PC-9 (cell line): ENCODE measurements at regions not wholly inside any gene's neighbourhood (a gene's known extent, or its start where the extent isn't known, plus 50 kb on each side); places are given as distances from the start of the nearest gene placed in this dataset.

Experiments
- BruUV-seq: library from RNA; stranded (reverse); fragments of 400-500 nt; replicated peaks from 2 replicates; lab custom pipeline; 2021; lab: Mats Ljungman, UMichigan
- CTCF ChIA-PET: fragments of 300-600 bp; sonication (Branson Sonifier 250); formaldehyde crosslinking; loops from one replicate; lab custom pipeline; 2022; ENCODE audit warnings: antibody characterized with exemption; lab: Charles Lee
- POLR2A ChIA-PET: fragments of 300-600 bp; sonication (Branson Sonifier 250); formaldehyde crosslinking; loops from one replicate; lab custom pipeline; 2022; ENCODE audit warnings: antibody characterized with exemption; ENCODE audit not compliant: unreplicated experiment; lab: Charles Lee
- DNase-seq, 2 experiments: peaks; one replicate each; pipeline versions ENCODE4 v3.0.0 to v3.0.0-alpha.2; 2015 to 2022; ENCODE audit warnings: mixed read lengths in 1 of 2
- H2AFZ ChIP-seq: fragments of 200-600 bp; sonication (generic); 2 replicates; pipeline ENCODE4 v1.8.1; 2017; ENCODE audit warnings: antibody characterized with exemption
- H3F3A ChIP-seq: fragments of 200-600 bp; sonication (generic); 2 replicates; pipeline ENCODE4 v1.8.1; 2017; ENCODE audit warnings: antibody characterized with exemption, mild to moderate bottlenecking, low read depth; ENCODE audit not compliant: insufficient read depth
- H3K27ac ChIP-seq: fragments of 200-600 bp; sonication (generic); 2 replicates; pipeline ENCODE4 v1.6.1; 2016; ENCODE audit warnings: mixed run types
- H3K27me3 ChIP-seq: fragments of 200-600 bp; sonication (generic); 2 replicates; pipeline ENCODE4 v1.6.1; 2016; ENCODE audit warnings: low read depth, mixed run types; ENCODE audit not compliant: insufficient read depth
- H3K36me3 ChIP-seq: fragments of 200-600 bp; sonication (generic); 2 replicates; pipeline ENCODE4 v1.6.1; 2016; ENCODE audit warnings: low read depth, mixed run types
- H3K4me1 ChIP-seq: fragments of 200-600 bp; sonication (generic); replicated peaks from 2 replicates; pipeline ENCODE4 v1.6.1; 2016; ENCODE audit warnings: mixed run types; ENCODE audit not compliant: insufficient read depth
- H3K4me2 ChIP-seq: fragments of 200-600 bp; sonication (generic); 2 replicates; pipeline ENCODE4 v1.6.1; 2017; ENCODE audit warnings: mixed run types
- H3K4me3 ChIP-seq: fragments of 200-600 bp; sonication (generic); 2 replicates; pipeline ENCODE4 v1.6.1; 2016; ENCODE audit warnings: mixed run types
- H3K79me2 ChIP-seq: fragments of 200-600 bp; sonication (generic); 2 replicates; pipeline ENCODE4 v1.6.1; 2017; ENCODE audit warnings: low read depth, mixed run types
- H3K9me2 ChIP-seq: fragments of 200-600 bp; sonication (generic); 2 replicates; pipeline ENCODE4 v1.8.1; 2017; ENCODE audit warnings: mild to moderate bottlenecking; ENCODE audit not compliant: insufficient read depth
- H3K9me3 ChIP-seq: fragments of 200-600 bp; sonication (generic); 2 replicates; pipeline ENCODE4 v1.8.1; 2016; ENCODE audit warnings: low read depth; ENCODE audit not compliant: insufficient read depth
- H4K20me1 ChIP-seq: fragments of 200-600 bp; sonication (generic); 2 replicates; pipeline ENCODE4 v1.8.1; 2017; ENCODE audit not compliant: insufficient read depth
- CTCF ChIP-seq: fragments of 200-600 bp; sonication (generic); conservative IDR thresholded peaks from 2 replicates; pipeline ENCODE4 v1.6.1; 2017; ENCODE audit warnings: mixed run types, antibody characterized with exemption, mild to moderate bottlenecking, moderate library complexity
- EZH2 ChIP-seq: fragments of 200-600 bp; sonication (generic); IDR thresholded peaks from 2 replicates; pipeline ENCODE4 v1.8.0; 2017; ENCODE audit warnings: antibody characterized with exemption, low read depth
- intact Hi-C: fragments of 100-400 bp; cut with micrococcal nuclease; formaldehyde crosslinking; loops from one replicate; pipeline ENCODE4 v1.10.0; 2022; ENCODE audit not compliant: unreplicated experiment

GRCh38 chr18:22773944-22774343, 159.2 kb upstream of the RBBP8 start:
- no peak for DNase-seq
- H3K4me1 ChIP-seq, result no peaks in the 10 kb centered on the region
- no peak overlapping the region for H2AFZ ChIP-seq
- no peak overlapping the region for H3K4me3 ChIP-seq
- no peaks in the 10 kb centered on the region for H3K9me2 ChIP-seq
- H3K36me3 ChIP-seq, result no peaks in the 10 kb centered on the region
- no peaks in the 10 kb centered on the region for H3K27me3 ChIP-seq
- H3F3A ChIP-seq, result no peaks in the 10 kb centered on the region
- TF ChIP-seq CTCF (no peak), EZH2 (no peak)
- ChIA-PET POLR2A (no interaction called here), CTCF (no interaction called here)
- no TSS peak for BruUV-seq
- H3K4me2 ChIP-seq, result no peak overlapping the region
- no peaks in the 10 kb centered on the region for H3K9me3 ChIP-seq
- no peaks in the 10 kb centered on the region for H4K20me1 ChIP-seq
- H3K79me2 ChIP-seq, result no peaks in the 10 kb centered on the region
- no peak overlapping the region for H3K27ac ChIP-seq
- intact Hi-C loops, result no loop called here

GRCh38 chr18:22778996-22779395, 154.1 kb upstream of the RBBP8 start:
- CTCF ChIA-PET, result no interaction called here
- no TSS peak for BruUV-seq

GRCh38 chr18:22783245-22783644, 149.9 kb upstream of the RBBP8 start:
- CTCF ChIA-PET, result no interaction called here
- H3K36me3 ChIP-seq, result no peaks in the 10 kb centered on the region
- no peaks in the 10 kb centered on the region for H4K20me1 ChIP-seq
- no peak overlapping the region for H3K4me3 ChIP-seq
- TF ChIP-seq EZH2, result no peak
- TF ChIP-seq CTCF, result no peak
- POLR2A ChIA-PET, result no interaction called here
- no peak overlapping the region for H3K27ac ChIP-seq
- no peak overlapping the region for H2AFZ ChIP-seq
- intact Hi-C loops, result no loop called here
- H3K4me1 ChIP-seq, result no peaks in the 10 kb centered on the region
- H3K4me2 ChIP-seq, result no peak overlapping the region
- H3K27me3 ChIP-seq, result no peaks in the 10 kb centered on the region
- no TSS peak for BruUV-seq
- no peaks in the 10 kb centered on the region for H3F3A ChIP-seq
- no peaks in the 10 kb centered on the region for H3K9me3 ChIP-seq
- DNase-seq, result no peak
- no peaks in the 10 kb centered on the region for H3K79me2 ChIP-seq
- no peaks in the 10 kb centered on the region for H3K9me2 ChIP-seq

More at GRCh38 chr18:22778996-22779395, 154.1 kb upstream of the RBBP8 start:
- Histone ChIP-seq H3F3A (no peaks in the 10 kb centered on the region), H2AFZ (no peak overlapping the region), H3K27ac (no peak overlapping the region), H3K36me3 (no peaks in the 10 kb centered on the region), H3K9me3 (no peaks in the 10 kb centered on the region), H3K9me2 (no peaks in the 10 kb centered on the region), H4K20me1 (no peaks in the 10 kb centered on the region), H3K79me2 (no peaks in the 10 kb centered on the region), H3K4me2 (no peak overlapping the region), H3K27me3 (no peaks in the 10 kb centered on the region), H3K4me1 (no peaks in the 10 kb centered on the region), H3K4me3 (no peak overlapping the region)
- DNase-seq, result no peak
- no peak for TF ChIP-seq CTCF
- TF ChIP-seq EZH2, result no peak
- POLR2A ChIA-PET, result no interaction called here
- intact Hi-C loops, result no loop called here
